Gastroesophageal sphincter (tissue), 3 donors: ENCODE measurements at regions not wholly inside any gene's neighbourhood (a gene's known extent, or its start where the extent isn't known, plus 50 kb on each side); places are given as distances from the start of the nearest gene placed in this dataset.

Experiments
- CTCF ChIP-seq, 4 experiments: fragments of 200-600 bp in 2 of 4; fragments of 450-650 bp in 2 of 4; sonication (generic) in 1 of 4; IDR thresholded peaks; one replicate each; pipeline ENCODE4 v1.5.1; 2017 to 2019; ENCODE audit warnings: antibody characterized with exemption in 4 of 4, mild to moderate bottlenecking in 2 of 4, moderate library complexity in 2 of 4
- POLR2A ChIP-seq, 2 donors: fragments of 450-650 bp; IDR thresholded peaks; one replicate each; pipeline ENCODE4 v1.6.1; 2017; ENCODE audit warnings: antibody characterized with exemption in 2 of 2, mild to moderate bottlenecking in 2 of 2, moderate library complexity in 1 of 2

- TF ChIP-seq POLR2A (IDR thresholded peaks at IDR 0.05) (no peak), CTCF (IDR thresholded peaks at IDR 0.05) (no peak)
Measured at GRCh38 chr1:81208441-81208840, 592.3 kb upstream of the ADGRL2 start.
